Esophagus squamous epithelium (tissue), 4 donors: ENCODE measurements at regions not wholly inside any gene's neighbourhood (a gene's known extent, or its start where the extent isn't known, plus 50 kb on each side); places are given as distances from the start of the nearest gene placed in this dataset.

Source experiments
- CTCF ChIP-seq, 6 experiments: fragments of 450-650 bp in 4 of 6; fragments of 200-600 bp in 2 of 6; sonication (generic) in 2 of 6; IDR thresholded peaks; one replicate each; pipeline ENCODE4 v1.5.1; 2016 to 2019; ENCODE audit warnings: antibody characterized with exemption in 6 of 6, mild to moderate bottlenecking in 4 of 6, moderate library complexity in 4 of 6
- POLR2A ChIP-seq, 4 donors: fragments of 450-650 bp; IDR thresholded peaks; one replicate each; pipeline ENCODE4 v1.6.1; 2017; ENCODE audit warnings: antibody characterized with exemption in 4 of 4, mild to moderate bottlenecking in 4 of 4, moderate library complexity in 3 of 4

- TF ChIP-seq POLR2A (IDR thresholded peaks at IDR 0.05) (no peak), CTCF (IDR thresholded peaks at IDR 0.05) (no peak)
These were observed 222.6 kb upstream of the PPARGC1A start for GRCh38 chr4:24112466-24112865.
